Bronchial epithelial cell (primary cell): ENCODE measurements at regions not wholly inside any gene's neighbourhood (a gene's known extent, or its start where the extent isn't known, plus 50 kb on each side); places are given as distances from the start of the nearest gene placed in this dataset.
"Not testable (repeated sequence)": the region's sequence is repeated elsewhere in the genome, so short reads cannot be mapped to it uniquely, and the experiment has no call there.

Source experiments
- DNase-seq: peaks from one replicate; pipeline ENCODE4 v3.0.0-alpha.2; 2010; ENCODE audit warnings: low read depth
- FAIRE-seq: peaks from 2 replicates; lab custom pipeline; 2011; peaks lifted over from hg19 to GRCh38; lab: Jason Lieb, UNC
- H3K27me3 ChIP-seq: 2 replicates; pipeline ENCODE4 v1.5.1; 2011; ENCODE audit warnings: low read length; ENCODE audit not compliant: control insufficient read depth, insufficient read depth
- H3K36me3 ChIP-seq: 2 replicates; pipeline ENCODE4 v1.5.1; 2011; ENCODE audit warnings: low read length; ENCODE audit not compliant: control insufficient read depth, insufficient read depth
- H3K4me3 ChIP-seq: 2 replicates; pipeline ENCODE4 v1.5.1; 2011; ENCODE audit warnings: mild to moderate bottlenecking, low read depth, low read length, control low read depth
- CTCF ChIP-seq: IDR thresholded peaks from 2 replicates; pipeline ENCODE4 v1.5.1; 2011; ENCODE audit warnings: mild to moderate bottlenecking, moderate library complexity, low read length, control low read depth, inconsistent platforms; ENCODE audit not compliant: insufficient read depth, severe bottlenecking

- no peak for TF ChIP-seq CTCF
- Histone ChIP-seq H3K4me3 (no peak overlapping the region), H3K36me3 (no peaks in the 10 kb centered on the region), H3K27me3 (peaks cover 5% of the 10 kb centered on the region)
- FAIRE-seq, result no peak
- DNase-seq, result no peak
Observed at GRCh38 chr6:137573739-137574138, 79.5 kb upstream of the OLIG3 start.

DNA sequence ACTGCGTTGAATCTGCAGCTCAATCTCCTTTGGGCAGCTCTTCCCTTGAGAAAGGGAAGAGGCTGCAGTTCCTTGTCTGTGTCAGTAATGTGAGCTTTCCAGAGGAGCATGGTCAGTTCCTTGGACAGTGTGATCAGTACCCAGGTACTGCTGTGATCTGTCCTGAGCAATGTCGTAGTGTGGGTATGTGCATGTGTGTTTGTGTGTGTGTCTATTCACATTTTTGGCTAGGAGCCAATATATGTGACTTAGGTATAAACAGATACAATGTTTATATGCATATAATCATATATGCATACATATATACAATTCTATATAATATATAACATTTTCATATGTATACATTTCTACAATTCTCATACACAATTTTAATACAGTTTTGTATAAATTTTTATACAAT, 85.4 kb upstream of the OLIG3 start:
- no peak for FAIRE-seq
- no peak overlapping the region for H3K4me3 ChIP-seq
- no peaks in the 10 kb centered on the region for H3K36me3 ChIP-seq
- peaks cover 4% of the 10 kb centered on the region for H3K27me3 ChIP-seq
- no peak for TF ChIP-seq CTCF
- DNase-seq, result no peak

DNA sequence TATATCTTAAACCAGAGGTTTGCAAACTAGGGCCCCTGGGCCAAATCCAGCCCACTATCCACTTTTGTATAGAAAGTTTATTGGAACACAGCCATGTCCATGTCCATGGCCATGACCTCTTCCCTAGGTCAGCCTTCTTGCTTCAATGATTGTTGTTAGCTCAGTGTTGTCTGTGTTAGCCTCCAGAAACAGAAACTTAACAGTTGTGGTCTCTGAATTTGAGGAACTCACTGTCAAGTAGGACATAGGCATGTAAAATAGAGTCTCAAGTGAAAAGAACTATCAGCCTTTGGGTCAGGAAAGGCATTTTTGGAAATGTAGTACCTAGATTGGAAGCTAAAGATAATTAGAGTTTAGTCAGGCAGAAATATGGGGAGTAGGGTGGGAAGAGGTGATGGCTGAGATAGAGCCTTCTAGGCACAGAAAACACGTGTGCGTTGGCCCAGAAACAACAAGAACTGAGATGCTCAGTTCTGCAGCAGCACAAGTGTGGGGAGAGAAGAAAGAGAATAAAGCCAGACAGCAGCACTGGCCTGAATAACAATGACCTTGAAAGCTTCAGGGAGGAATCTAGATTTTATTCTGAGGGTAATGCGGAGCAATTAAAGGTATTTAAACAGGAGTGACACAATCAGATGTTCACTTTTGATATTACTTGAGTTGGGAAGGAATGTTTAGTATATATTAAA, 87.0 kb upstream of the OLIG3 start:
- DNase-seq (no peak), FAIRE-seq (no peak)
- no peak for TF ChIP-seq CTCF
- Histone ChIP-seq H3K4me3 (no peak overlapping the region), H3K27me3 (peaks cover 4% of the 10 kb centered on the region), H3K36me3 (no peaks in the 10 kb centered on the region)

- not testable (repeated sequence) for H3K4me3 ChIP-seq, H3K27me3 ChIP-seq, H3K36me3 ChIP-seq, FAIRE-seq, DNase-seq
Observed at GRCh38 chr6:137583519-137583918, 89.3 kb upstream of the OLIG3 start.

- no peak for FAIRE-seq
- DNase-seq, result no peak
- no peak for TF ChIP-seq CTCF
- Histone ChIP-seq H3K36me3 (no peaks in the 10 kb centered on the region), H3K4me3 (no peak overlapping the region), H3K27me3 (peaks cover 1% of the 10 kb centered on the region)
Observed at GRCh38 chr6:137588472-137588871, 94.3 kb upstream of the OLIG3 start.

- no peak overlapping the region for H3K4me3 ChIP-seq
Observed at GRCh38 chr6:137589067-137589848, 95.1 kb upstream of the OLIG3 start.

More at GRCh38 chr6:137589067-137589848, 95.1 kb upstream of the OLIG3 start:
- Histone ChIP-seq H3K36me3 (no peaks in the 10 kb centered on the region), H3K27me3 (peaks cover 1% of the 10 kb centered on the region)
- DNase-seq, result peak; percentile 47
- TF ChIP-seq CTCF, result peak; percentile 57
- FAIRE-seq, result peak; percentile 13
